GM12878 (cell line): ENCODE measurements at regions not wholly inside any gene's neighbourhood (a gene's known extent, or its start where the extent isn't known, plus 50 kb on each side); places are given as distances from the start of the nearest gene placed in this dataset.

Source experiments
- ATAC-seq: fragments of 200-7000 bp; cut with Tn5 transposase; 3 replicates; pipeline ENCODE4 v1.9.1; 2020; ENCODE audit warnings: mild to moderate bottlenecking, moderate library complexity
- BruUV-seq: library from RNA; stranded (reverse); fragments of 400-500 nt; replicated peaks from 2 replicates; lab custom pipeline; 2021; lab: Mats Ljungman, UMichigan
- CTCF ChIA-PET: fragments of 300-600 bp; sonication (Branson Sonifier 250); formaldehyde crosslinking; extraction: SDS; loops from one replicate; lab custom pipeline; 2021; ENCODE audit warnings: inconsistent platforms; lab: Yijun Ruan, JAX
- POLR2A ChIA-PET: fragments of 350-600 bp; formaldehyde crosslinking; extraction: SDS; loops from one replicate; lab custom pipeline; 2021; ENCODE audit warnings: inconsistent platforms; lab: Charles Lee
- RAD21 ChIA-PET: fragments of 300-600 bp; sonication (Branson Sonifier 250); formaldehyde crosslinking; loops from one replicate; lab custom pipeline; 2023; ENCODE audit warnings: antibody characterized with exemption; ENCODE audit not compliant: unreplicated experiment; lab: Charles Lee
- SMC1A ChIA-PET: fragments of 300-600 bp; sonication (Branson Sonifier 250); formaldehyde crosslinking; loops from one replicate; lab custom pipeline; 2023; ENCODE audit not compliant: unreplicated experiment, uncharacterized antibody; lab: Charles Lee
- DNase-seq: peaks from one replicate; pipeline ENCODE4 v3.0.0-alpha.2; 2011; ENCODE audit warnings: low read depth, low spot score
- FAIRE-seq: peaks from 3 replicates; lab custom pipeline; 2011; peaks lifted over from hg19 to GRCh38; lab: Jason Lieb, UNC
- H2AFZ ChIP-seq: 2 replicates; pipeline ENCODE4 v1.6.0; 2011; ENCODE audit warnings: low read depth, low read length, control low read depth; ENCODE audit not compliant: control insufficient read depth
- H3K27ac ChIP-seq: 2 replicates; pipeline ENCODE4 v1.5.1; 2011; ENCODE audit warnings: control low read depth; ENCODE audit not compliant: control insufficient read depth, insufficient read depth
- H3K27me3 ChIP-seq, 2 experiments: replicated peaks in 1 of 2; 2 replicates each; pipeline versions ENCODE4 v1.6.0 to v1.6.1; 2011; ENCODE audit warnings: low read length in 1 of 2; ENCODE audit not compliant: control insufficient read depth in 2 of 2, insufficient read depth in 2 of 2
- H3K36me3 ChIP-seq, 2 experiments: 2 replicates each; pipeline ENCODE4 v1.5.1; 2011; ENCODE audit warnings: low read length in 1 of 2; ENCODE audit not compliant: control insufficient read depth in 2 of 2, insufficient read depth in 2 of 2
- H3K4me1 ChIP-seq: 2 replicates; pipeline ENCODE4 v1.6.1; 2011; ENCODE audit warnings: mild to moderate bottlenecking, low read length, moderate library complexity, mixed read lengths; ENCODE audit not compliant: control insufficient read depth, insufficient read depth
- H3K4me2 ChIP-seq: 2 replicates; pipeline ENCODE4 v1.6.0; 2011; ENCODE audit warnings: control low read depth; ENCODE audit not compliant: control insufficient read depth, insufficient read depth
- H3K4me3 ChIP-seq: fragments of 200-600 bp; sonication (generic); 2 replicates; pipeline ENCODE4 v1.5.1; 2016
- H3K79me2 ChIP-seq: 2 replicates; pipeline ENCODE4 v1.6.0; 2011; ENCODE audit warnings: low read length; ENCODE audit not compliant: control insufficient read depth, insufficient read depth
- H3K9ac ChIP-seq: 2 replicates; pipeline ENCODE4 v1.8.0; 2011; ENCODE audit warnings: low read length, control low read depth, mixed read lengths; ENCODE audit not compliant: control insufficient read depth, insufficient read depth
- H3K9me3 ChIP-seq: replicated peaks from 3 replicates; pipeline ENCODE4 v1.5.1; 2011; ENCODE audit warnings: mild to moderate bottlenecking, low read length; ENCODE audit not compliant: control insufficient read depth, insufficient read depth
- H4K20me1 ChIP-seq: 2 replicates; pipeline ENCODE4 v1.6.0; 2011; ENCODE audit not compliant: control insufficient read depth, insufficient read depth
- BACH1 ChIP-seq: fragments of 450-650 bp; IDR thresholded peaks from 2 replicates; pipeline ENCODE4 v1.6.1; 2017; ENCODE audit warnings: mild to moderate bottlenecking, borderline replicate concordance
- BRCA1 ChIP-seq: IDR thresholded peaks from 2 replicates; pipeline ENCODE4 v1.6.1; 2011; ENCODE audit warnings: low read depth, low read length, improper control_type of control experiment
- CHD1 ChIP-seq: IDR thresholded peaks from 2 replicates; pipeline ENCODE4 v1.6.1; 2012; ENCODE audit warnings: low read depth, low read length, improper control_type of control experiment
- CHD4 ChIP-seq: fragments of 200-600 bp; sonication (generic); IDR thresholded peaks from 2 replicates; pipeline ENCODE4 v1.6.1; 2016; ENCODE audit warnings: mild to moderate bottlenecking
- CREB1 ChIP-seq: IDR thresholded peaks from 2 replicates; pipeline ENCODE4 v1.6.1; 2012; ENCODE audit warnings: low read depth, mild to moderate bottlenecking, inconsistent platforms
- NBN ChIP-seq: fragments of 450-650 bp; IDR thresholded peaks from 2 replicates; pipeline ENCODE4 v1.6.1; 2016
- NR2F1 ChIP-seq: fragments of 450-650 bp; conservative IDR thresholded peaks from 2 replicates; pipeline ENCODE4 v1.6.1; 2017; ENCODE audit warnings: mild to moderate bottlenecking
- SREBF2 ChIP-seq: IDR thresholded peaks from 2 replicates; pipeline ENCODE4 v1.6.1; 2012; ENCODE audit warnings: mild to moderate bottlenecking, low read length
- YBX1 ChIP-seq: fragments of 450-650 bp; IDR thresholded peaks from 2 replicates; pipeline ENCODE4 v1.6.1; 2016; ENCODE audit warnings: antibody characterized with exemption
- WGBS: methylation state at CpG from one replicate; pipeline ENCODE4 v1.1.6; 2016; ENCODE audit warnings: low lambda C conversion rate; ENCODE audit not compliant: insufficient replicate concordance, insufficient coverage; ENCODE audit errors: missing lambda C conversion rate; 5-methylcytosine and 5-hydroxymethylcytosine counted together
- in situ Hi-C: fragments of 300-500 bp; cut with MboI; formaldehyde crosslinking; loops from 9 replicates; pipeline ENCODE4 v1.14.3; 2018; ENCODE audit warnings: mixed read lengths
- intact Hi-C: fragments of 100-400 bp; cut with micrococcal nuclease; formaldehyde crosslinking; loops from one replicate; pipeline ENCODE4 v1.14.2; 2022; ENCODE audit not compliant: unreplicated experiment
- TF ChIP-seq, protein P1 (sequence below): IDR thresholded peaks from 2 replicates; pipeline ENCODE4 v1.6.1; 2011; ENCODE audit warnings: borderline replicate concordance, low read depth, mild to moderate bottlenecking, moderate library complexity, low read length; ENCODE audit not compliant: insufficient read depth, poor library complexity, severe bottlenecking
- TF ChIP-seq, protein P2 (sequence below): IDR thresholded peaks from 2 replicates; pipeline ENCODE4 v1.6.1; 2012; ENCODE audit warnings: low read length, inconsistent platforms

DNA sequence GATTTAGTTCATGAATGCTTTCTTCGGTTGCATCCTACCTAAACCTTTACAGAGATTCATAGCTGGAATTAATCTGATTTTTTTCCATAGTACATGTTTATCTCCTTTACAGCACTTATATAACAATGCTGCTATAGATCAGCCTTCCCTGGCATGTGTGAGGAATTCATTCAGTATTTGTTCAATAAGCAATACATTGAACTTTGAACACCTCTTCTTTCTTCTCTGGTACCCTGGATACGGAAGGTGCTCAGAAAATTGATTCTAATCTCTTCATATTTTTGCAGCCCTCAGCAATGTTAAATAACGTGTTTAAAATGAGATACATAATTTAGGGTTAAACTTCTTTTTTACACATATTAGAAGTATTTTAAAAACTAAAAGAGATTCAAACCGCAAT, 467.4 kb downstream of the TRIML1 start:
- Histone ChIP-seq H3K4me1 (no peaks in the 10 kb centered on the region), H2AFZ (no peak overlapping the region), H3K4me3 (no peak overlapping the region), H3K4me2 (no peak overlapping the region), H3K79me2 (no peaks in the 10 kb centered on the region), H3K9me3 (no peaks in the 10 kb centered on the region), H3K9ac (no peak overlapping the region), H3K27ac (no peak overlapping the region), H4K20me1 (no peaks in the 10 kb centered on the region), H3K27me3 (no peaks in the 10 kb centered on the region), H3K36me3 (no peaks in the 10 kb centered on the region)
- ChIA-PET POLR2A (no interaction called here), RAD21 (no interaction called here), SMC1A (no interaction called here), CTCF (no interaction called here)
- no peak for FAIRE-seq
- WGBS: 26% methylated on average over 4 of the region's 4 CpGs
- DNase-seq: no peak
- TF ChIP-seq CHD1: no peak
- TF ChIP-seq YBX1: no peak
- no peak for TF ChIP-seq BRCA1
- TF ChIP-seq CREB1: no peak
- no peak for TF ChIP-seq NR2F1
- TF ChIP-seq, protein P1, sequence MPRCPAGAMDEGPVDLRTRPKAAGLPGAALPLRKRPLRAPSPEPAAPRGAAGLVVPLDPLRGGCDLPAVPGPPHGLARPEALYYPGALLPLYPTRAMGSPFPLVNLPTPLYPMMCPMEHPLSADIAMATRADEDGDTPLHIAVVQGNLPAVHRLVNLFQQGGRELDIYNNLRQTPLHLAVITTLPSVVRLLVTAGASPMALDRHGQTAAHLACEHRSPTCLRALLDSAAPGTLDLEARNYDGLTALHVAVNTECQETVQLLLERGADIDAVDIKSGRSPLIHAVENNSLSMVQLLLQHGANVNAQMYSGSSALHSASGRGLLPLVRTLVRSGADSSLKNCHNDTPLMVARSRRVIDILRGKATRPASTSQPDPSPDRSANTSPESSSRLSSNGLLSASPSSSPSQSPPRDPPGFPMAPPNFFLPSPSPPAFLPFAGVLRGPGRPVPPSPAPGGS: no peak
- TF ChIP-seq NBN: no peak
- TF ChIP-seq, protein P2, sequence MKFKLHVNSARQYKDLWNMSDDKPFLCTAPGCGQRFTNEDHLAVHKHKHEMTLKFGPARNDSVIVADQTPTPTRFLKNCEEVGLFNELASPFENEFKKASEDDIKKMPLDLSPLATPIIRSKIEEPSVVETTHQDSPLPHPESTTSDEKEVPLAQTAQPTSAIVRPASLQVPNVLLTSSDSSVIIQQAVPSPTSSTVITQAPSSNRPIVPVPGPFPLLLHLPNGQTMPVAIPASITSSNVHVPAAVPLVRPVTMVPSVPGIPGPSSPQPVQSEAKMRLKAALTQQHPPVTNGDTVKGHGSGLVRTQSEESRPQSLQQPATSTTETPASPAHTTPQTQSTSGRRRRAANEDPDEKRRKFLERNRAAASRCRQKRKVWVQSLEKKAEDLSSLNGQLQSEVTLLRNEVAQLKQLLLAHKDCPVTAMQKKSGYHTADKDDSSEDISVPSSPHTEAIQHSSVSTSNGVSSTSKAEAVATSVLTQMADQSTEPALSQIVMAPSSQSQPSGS: no peak
- no peak for TF ChIP-seq CHD4
- TF ChIP-seq SREBF2: no peak
- TF ChIP-seq BACH1: no peak
- intact Hi-C loops: no loop called here
- BruUV-seq: no TSS peak
- ATAC-seq: no peak
- in situ Hi-C loops: no loop called here
